GM23338 (cell line): ENCODE measurements at regions not wholly inside any gene's neighbourhood (a gene's known extent, or its start where the extent isn't known, plus 50 kb on each side); places are given as distances from the start of the nearest gene placed in this dataset. TPM values are rescaled to one million over a fixed set of nuclear protein-coding genes. Genes with fewer than 3 reads are reported as not detected.

Experiments
- small RNA-seq: library from RNA; depleted of rRNA; stranded (forward); fragments of <200 nt; gene quantifications from one replicate; pipeline ENCODE3, GENCODE V24; 2014; ENCODE audit warnings: low replicate concordance

Small RNA genes lying in the stretch of these regions (small RNA-seq; reads per million reads assigned to genes)
- gene AP002963.1 (not detected), gene RNA5SP350 (not detected)
